ENCODE measurements at regions not wholly inside any gene's neighbourhood (a gene's known extent, or its start where the extent isn't known, plus 50 kb on each side); places are given as distances from the start of the nearest gene placed in this dataset.

DNA sequence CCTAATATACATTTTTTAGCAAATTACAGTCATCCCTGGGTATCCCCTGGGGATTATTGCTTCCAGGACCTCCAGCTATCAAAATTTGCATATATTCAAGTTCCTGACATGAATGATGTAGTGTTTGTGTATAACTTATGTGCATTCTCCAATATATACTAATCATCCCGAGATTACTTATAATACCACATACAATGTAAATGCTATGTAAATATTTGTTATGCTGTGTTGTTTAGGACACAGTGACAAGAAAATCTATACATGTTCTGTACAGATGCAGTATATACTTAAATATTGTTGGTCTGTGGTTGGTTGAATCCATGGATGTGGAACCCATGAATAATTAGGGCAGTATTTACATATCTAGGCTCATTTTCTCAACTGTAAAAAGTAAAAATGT lies 1060.3 kb downstream of the DSC3 start:
- TF ChIP-seq, protein P1, sequence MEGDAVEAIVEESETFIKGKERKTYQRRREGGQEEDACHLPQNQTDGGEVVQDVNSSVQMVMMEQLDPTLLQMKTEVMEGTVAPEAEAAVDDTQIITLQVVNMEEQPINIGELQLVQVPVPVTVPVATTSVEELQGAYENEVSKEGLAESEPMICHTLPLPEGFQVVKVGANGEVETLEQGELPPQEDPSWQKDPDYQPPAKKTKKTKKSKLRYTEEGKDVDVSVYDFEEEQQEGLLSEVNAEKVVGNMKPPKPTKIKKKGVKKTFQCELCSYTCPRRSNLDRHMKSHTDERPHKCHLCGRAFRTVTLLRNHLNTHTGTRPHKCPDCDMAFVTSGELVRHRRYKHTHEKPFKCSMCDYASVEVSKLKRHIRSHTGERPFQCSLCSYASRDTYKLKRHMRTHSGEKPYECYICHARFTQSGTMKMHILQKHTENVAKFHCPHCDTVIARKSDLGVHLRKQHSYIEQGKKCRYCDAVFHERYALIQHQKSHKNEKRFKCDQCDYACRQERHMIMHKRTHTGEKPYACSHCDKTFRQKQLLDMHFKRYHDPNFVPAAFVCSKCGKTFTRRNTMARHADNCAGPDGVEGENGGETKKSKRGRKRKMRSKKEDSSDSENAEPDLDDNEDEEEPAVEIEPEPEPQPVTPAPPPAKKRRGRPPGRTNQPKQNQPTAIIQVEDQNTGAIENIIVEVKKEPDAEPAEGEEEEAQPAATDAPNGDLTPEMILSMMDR (IDR thresholded peaks at IDR 0.05), result no peak
- Histone ChIP-seq H3K4me1 (no peaks in the 10 kb centered on the region), H3K4me3 (no peak overlapping the region), H3K9me3 (no peaks in the 10 kb centered on the region), H3K36me3 (no peaks in the 10 kb centered on the region), H3K27me3 (no peaks in the 10 kb centered on the region), H3K27ac (no peak overlapping the region)
- DNase-seq, result no peak
- intact Hi-C loops (cut with DNase I; ENCODE audit: low total_unique reads), result no loop called here

DNA sequence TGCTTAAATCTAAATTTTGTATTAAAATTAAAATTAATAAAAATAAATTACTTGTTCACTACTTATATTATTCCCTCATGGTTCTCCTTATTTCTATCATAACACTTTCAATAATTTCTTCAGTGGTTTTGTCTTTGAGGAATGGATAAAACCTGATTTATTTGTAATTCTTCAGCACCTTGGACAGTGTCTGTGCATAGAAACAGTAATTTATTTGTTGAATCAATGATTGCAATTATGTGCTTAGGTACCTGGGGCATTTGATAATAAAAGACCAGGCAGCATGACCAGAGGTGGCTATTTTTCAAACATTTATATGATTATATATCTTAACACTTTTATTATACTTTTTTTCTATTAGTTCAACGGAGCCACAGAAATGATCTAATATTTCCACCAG lies 1062.7 kb downstream of the DSC3 start:
- intact Hi-C loops (cut with DNase I; ENCODE audit: low total_unique reads), result no loop called here
- no peaks in the 10 kb centered on the region for H3K9me3 ChIP-seq
- H3K36me3 ChIP-seq, result no peaks in the 10 kb centered on the region
- TF ChIP-seq, protein P1 (IDR thresholded peaks at IDR 0.05), result no peak
- no peak for DNase-seq
- no peak overlapping the region for H3K4me3 ChIP-seq
- no peaks in the 10 kb centered on the region for H3K4me1 ChIP-seq
- no peak overlapping the region for H3K27ac ChIP-seq
- H3K27me3 ChIP-seq, result no peaks in the 10 kb centered on the region

DNA sequence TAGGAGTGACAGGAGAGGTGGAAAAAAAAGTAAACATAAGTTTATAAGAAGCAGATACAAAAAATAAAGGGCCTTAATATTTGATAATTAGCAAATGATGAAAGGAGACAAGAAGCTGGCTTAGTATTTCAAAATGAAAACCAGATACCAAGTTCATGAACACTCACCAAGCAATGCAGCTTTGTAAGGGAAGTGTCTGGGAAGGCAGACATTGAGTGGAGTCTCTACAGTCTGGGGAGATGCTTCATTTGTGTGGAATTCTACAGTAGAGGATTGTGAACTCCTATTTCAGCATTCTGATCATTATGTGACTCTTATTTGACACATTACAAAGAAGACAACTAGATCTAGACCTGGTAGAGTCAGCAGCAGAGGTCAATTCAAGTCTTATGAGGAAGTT lies 1072.7 kb downstream of the DSC3 start:
- Histone ChIP-seq H3K4me1 (no peaks in the 10 kb centered on the region), H3K27me3 (no peaks in the 10 kb centered on the region), H3K9me3 (no peaks in the 10 kb centered on the region), H3K36me3 (no peaks in the 10 kb centered on the region), H3K27ac (no peak overlapping the region), H3K4me3 (no peak overlapping the region)
- DNase-seq, result no peak
- intact Hi-C loops (cut with DNase I; ENCODE audit: low total_unique reads), result no loop called here
- TF ChIP-seq, protein P1 (IDR thresholded peaks at IDR 0.05), result no peak

DNA sequence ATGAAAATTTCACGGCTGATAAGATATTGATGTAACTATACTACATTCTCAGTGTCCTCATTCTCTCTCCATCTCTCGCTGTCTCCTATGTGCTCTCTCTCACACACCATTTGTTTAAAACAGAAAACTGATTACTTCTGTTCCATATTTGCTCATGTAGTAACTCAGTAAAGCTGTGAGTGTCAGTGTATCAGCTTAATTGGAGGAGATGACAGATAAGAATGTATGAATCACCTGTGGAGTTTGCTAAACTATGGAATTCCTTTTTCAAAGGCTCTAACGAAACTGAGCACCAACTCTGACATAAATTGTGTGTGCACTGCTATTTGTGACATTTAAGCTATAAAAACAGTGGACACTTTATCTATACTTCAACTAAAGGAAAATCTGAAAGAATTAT lies 1080.0 kb downstream of the DSC3 start:
- Histone ChIP-seq H3K4me1 (no peaks in the 10 kb centered on the region), H3K9me3 (no peaks in the 10 kb centered on the region), H3K27me3 (no peaks in the 10 kb centered on the region), H3K27ac (no peak overlapping the region), H3K4me3 (no peak overlapping the region), H3K36me3 (no peaks in the 10 kb centered on the region)
- DNase-seq, result no peak
- intact Hi-C loops (cut with DNase I; ENCODE audit: low total_unique reads), result no loop called here
- TF ChIP-seq, protein P1 (IDR thresholded peaks at IDR 0.05), result no peak

DNA sequence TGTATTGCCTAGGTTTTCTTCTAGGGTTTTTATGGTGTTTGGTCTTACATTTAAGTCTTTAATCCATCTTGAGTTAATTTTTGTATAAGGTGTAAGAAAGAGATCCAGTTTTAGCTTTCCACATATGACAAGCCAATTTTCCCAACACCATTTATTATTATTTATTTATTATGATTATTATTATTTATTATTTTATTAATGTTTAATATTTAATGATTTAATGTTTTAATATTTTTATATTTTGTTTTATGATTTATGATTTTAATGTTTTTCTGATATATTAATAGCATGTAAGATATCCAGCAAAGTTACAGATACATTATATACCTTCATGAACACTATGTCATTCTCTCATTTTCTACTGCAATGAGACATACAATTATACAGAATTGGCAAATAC lies 1082.0 kb downstream of the DSC3 start:
- DNase-seq, result no peak
- Histone ChIP-seq H3K4me3 (no peak overlapping the region), H3K4me1 (no peaks in the 10 kb centered on the region), H3K9me3 (no peaks in the 10 kb centered on the region), H3K27me3 (no peaks in the 10 kb centered on the region), H3K27ac (no peak overlapping the region), H3K36me3 (no peaks in the 10 kb centered on the region)
- intact Hi-C loops (cut with DNase I; ENCODE audit: low total_unique reads), result no loop called here
- TF ChIP-seq, protein P1 (IDR thresholded peaks at IDR 0.05), result no peak

DNA sequence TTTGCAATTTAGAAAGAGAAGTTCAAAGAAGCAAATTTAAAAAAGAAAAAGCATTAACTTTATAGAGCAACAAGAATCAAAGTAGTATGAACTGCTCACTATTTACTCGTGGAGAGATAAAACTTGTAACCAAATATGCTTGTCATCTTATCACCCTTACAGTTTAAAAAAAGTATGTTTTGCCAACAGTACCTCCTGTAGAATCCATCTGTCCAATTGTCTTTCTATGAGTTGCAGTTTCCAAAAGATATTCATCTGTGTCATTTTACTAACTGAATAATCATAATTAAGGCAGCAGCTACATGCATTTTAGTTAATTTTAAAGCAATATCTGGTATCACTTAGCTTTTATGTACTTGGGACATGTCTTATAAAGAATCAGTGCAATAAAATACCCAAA lies 1112.3 kb downstream of the DSC3 start:
- TF ChIP-seq, protein P1 (IDR thresholded peaks at IDR 0.05), result no peak
- intact Hi-C loops (cut with DNase I; ENCODE audit: low total_unique reads), result no loop called here

More for the DNA sequence above, 1112.3 kb downstream of the DSC3 start:
- Histone ChIP-seq H3K4me3 (no peak overlapping the region), H3K27me3 (no peaks in the 10 kb centered on the region), H3K9me3 (no peaks in the 10 kb centered on the region), H3K27ac (no peak overlapping the region), H3K36me3 (no peaks in the 10 kb centered on the region), H3K4me1 (no peaks in the 10 kb centered on the region)
- no peak for DNase-seq

Data from tibial artery (tissue), 4 donors.